HG03280 (cell line): ENCODE measurements at regions not wholly inside any gene's neighbourhood (a gene's known extent, or its start where the extent isn't known, plus 50 kb on each side); places are given as distances from the start of the nearest gene placed in this dataset.

Experiments used
- ATAC-seq: cut with Tn5 transposase; IDR thresholded peaks from one replicate; pipeline ENCODE4 v1.9.1; 2021; ENCODE audit warnings: mild to moderate bottlenecking, moderate library complexity; ENCODE audit not compliant: unreplicated experiment

DNA sequence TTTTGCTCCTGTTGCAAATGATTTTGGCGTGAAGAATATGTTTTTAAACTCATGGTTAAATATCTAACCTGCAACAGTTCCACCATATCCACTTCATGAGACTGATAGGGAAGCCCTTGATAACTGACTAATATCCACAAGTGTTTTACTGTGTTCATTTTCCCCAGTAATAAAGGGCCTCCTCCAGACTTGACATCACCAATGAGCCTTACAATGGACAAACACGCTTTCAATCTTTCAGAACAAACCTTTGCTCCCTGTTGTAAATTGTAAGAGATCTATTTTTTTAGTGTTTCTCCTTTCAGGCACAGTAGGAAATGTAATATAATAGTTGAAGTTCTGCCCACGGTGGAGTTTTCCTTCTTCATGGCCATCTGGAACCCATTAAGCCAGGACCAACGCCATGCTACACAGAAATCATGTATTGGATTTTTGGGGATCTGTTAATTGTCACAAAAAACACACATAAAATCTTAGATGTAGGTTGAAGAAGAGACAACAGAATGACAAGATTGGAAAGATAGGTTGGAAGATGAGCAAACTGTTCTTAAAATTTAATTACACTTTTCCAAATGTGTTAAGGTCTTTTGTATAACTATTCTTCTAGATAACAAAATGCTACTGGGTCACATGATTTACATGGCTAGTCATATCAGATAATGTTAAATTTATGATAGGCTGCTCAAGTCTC is 1030.1 kb downstream of the FSTL5 start:
- no peak for ATAC-seq

DNA sequence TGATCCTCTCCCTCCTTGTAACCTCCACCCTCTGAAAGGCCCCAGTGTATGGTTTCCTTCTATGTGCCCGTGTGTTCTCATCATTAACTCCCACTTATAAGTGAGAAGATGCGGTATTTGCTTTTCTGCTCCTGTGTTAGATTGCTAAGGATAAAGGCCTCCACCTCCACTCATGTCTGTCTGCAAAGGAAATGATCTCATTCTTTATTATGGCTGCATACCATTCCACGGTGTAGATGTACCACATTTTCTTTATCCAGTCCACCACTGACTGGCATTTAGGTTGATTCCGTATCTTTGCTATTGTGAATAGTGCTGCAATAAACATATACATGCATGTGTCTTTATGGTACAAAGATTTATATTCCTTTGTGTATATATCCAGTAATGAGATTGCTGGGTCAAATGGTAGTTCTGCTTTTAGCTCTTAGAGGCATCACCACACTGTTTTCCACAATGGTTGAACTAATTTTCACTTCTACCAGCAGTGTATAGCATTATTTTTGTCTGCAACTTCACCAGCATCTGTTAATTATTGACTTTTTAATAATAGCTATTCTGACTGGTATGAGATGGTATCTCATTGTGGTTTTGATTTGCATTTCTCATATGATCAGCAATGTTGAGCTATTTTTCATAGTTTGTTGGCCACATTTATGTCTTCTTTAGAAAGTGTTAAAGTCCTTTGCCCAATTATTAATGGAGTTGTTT is 1030.9 kb downstream of the FSTL5 start:
- no peak for ATAC-seq

DNA sequence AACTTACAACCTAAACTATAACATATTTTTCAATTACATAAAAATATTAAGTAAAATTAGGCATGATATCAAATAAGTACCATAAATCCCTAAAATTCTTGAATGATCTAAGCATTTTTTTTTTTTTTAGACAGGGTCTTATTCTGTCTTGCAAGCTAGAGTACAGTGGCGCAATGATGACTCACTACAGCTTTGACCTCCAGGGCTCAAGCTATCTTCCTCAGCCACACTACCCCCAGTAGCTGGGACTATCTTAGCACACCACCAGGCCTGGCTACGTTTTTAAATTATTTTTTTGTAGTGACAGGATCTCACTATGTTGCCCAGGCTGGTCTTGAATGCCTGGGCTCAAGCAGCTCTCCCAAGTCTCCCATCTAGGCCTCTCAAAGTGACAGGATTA is 1042.3 kb downstream of the FSTL5 start:
- ATAC-seq = no peak

DNA sequence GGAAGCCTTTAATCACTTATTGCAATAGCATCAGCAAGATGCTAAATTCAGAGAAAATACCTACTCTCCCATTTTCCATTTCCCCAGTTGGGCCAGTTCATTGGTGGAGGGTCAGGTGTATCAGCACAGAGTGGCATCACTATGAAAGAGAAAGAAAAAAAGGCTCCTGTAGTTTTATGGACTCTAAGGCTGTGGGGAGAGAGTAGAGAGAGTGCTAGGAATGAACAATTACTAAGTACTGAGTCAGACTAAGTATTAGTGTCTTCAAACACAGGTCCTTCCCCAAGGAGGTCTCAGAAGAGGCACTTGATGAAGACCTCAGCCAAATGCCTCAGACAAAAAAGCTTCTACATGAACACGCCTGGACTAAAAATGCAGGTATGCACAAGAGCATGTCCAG is 1061.9 kb downstream of the FSTL5 start:
- ATAC-seq = no peak

DNA sequence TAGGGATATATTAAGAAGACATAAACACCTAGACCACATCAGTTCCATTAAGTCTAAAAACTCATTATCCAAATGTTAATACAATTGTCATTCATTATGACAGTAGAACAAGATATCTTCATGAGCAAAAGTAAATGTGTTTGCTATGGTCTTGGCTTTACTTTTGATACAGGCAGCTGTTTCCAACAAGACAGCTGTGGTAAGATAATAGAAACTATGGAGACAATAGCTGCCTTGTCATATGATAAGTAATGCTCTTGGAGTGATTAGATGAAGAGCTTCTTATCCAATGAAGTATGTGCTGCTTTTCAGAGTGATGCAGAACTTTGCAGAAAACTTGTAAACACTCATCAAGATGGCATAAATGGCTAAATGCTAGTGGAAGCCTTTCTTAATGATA is 1066.0 kb downstream of the FSTL5 start:
- ATAC-seq = no peak

DNA sequence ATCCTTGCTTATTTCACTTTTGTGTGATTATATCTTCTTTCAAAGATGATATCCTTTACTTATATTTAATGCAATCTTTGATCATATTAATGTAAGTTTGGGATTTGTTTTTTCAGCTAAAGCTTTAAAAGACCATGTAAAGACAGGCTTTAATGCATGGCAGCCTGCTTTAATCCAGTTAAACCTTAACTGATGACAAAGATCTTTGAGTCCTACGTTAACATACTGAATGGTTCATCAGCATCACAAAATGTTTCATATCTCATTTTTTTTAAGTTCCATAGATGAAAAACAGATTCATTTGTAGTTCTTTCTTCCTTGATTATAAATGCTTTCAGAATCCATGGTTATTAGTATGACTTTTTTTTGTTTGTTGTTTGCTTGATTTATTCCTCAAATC is 1102.8 kb downstream of the FSTL5 start:
- ATAC-seq = no peak
